ENCODE measurements at regions not wholly inside any gene's neighbourhood (a gene's known extent, or its start where the extent isn't known, plus 50 kb on each side); places are given as distances from the start of the nearest gene placed in this dataset.

DNA sequence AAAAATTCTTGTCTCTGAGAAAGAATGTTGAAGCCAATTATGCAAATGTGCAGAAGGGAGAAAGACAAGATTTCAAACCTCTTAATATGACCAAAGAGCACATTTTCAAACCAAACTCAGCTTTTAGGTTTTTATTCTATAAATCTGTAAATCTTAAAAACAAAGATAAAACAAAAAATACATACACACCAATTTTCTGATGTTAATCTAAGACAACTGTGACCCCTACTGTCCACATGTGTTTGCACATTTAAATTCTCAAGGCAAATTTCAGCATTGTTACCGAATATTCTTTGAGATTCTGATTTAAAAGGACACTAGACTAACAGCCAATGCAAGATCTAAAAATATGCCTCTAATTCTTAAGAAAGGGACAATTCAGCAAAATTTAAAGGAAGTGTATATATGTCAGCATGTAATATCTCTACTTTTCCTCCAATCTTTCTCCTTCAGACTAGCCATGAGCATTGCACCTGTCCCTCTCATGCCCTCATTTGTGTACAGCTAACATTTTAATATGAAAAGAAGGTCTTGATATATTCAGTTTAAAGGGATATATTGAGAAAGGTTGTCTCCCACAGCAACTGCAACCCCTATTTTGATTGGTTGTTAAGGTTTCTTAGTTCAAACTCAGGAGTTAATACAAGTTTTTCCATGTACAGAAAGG lies 417.9 kb downstream of the IPMK start:
- DNase-seq, result peak; percentile 35

DNA sequence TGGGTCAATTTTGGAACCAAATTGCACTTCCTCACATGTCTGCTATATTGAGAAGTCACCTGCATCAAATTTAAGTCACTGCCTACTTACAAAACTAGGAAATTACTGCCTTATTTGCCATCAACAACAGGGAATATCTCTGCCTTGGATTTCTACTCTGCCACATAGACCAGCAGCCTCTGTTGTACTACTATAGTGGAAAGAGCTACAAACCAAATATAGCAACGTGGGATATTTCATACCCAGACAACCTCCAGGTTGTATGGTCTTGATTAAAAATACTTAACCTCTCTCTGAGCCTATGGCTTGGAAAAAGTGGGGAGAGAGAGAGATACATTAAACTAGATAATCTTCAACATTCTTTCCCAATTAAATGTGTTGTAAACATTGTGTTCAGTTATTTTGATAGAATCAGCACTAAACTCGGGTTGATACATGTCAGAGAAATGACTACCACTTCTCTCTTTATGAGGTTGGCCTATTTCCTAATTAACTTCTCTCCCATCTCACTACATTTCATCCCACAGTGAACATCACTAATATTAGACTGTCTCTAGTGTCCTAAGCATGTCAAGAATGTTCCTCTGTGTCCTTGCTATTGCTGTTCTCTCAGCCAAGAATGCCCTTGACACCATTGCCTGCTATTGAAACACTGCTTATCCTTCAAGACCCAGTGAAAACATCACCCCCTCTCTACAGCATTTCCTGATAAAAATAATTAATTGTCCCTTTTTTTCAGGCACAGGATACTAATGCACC lies 421.2 kb downstream of the IPMK start:
- DNase-seq, result no peak

DNA sequence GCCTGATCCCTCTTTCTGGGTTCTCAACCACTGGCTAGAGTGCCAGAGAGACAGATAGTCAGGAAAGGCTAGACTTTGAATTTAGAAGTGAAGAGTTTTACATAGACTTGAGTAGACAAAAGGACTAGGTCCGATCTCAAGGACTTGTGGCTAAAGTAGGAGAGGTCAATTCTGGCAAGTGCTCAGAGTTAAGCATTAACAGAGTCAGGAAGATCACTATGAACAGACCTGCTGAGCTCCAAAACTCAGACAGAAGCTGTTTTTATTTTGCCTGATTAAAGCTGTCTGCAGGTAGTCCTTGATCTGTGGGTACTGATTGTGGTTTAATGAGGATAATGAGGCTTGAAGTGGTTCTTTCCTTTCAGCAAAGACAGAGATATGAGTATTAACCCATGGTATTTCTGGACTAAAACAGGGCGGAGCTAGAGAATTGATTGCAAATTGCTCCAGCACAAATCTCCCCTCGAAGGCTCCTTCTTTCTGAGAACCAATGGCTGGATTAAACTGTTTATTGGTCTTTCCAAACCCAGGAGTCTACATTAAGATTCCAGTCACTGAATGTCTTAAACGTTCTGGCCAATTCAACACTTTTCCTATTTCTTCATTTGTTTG lies 423.2 kb downstream of the IPMK start:
- no peak for DNase-seq

DNA sequence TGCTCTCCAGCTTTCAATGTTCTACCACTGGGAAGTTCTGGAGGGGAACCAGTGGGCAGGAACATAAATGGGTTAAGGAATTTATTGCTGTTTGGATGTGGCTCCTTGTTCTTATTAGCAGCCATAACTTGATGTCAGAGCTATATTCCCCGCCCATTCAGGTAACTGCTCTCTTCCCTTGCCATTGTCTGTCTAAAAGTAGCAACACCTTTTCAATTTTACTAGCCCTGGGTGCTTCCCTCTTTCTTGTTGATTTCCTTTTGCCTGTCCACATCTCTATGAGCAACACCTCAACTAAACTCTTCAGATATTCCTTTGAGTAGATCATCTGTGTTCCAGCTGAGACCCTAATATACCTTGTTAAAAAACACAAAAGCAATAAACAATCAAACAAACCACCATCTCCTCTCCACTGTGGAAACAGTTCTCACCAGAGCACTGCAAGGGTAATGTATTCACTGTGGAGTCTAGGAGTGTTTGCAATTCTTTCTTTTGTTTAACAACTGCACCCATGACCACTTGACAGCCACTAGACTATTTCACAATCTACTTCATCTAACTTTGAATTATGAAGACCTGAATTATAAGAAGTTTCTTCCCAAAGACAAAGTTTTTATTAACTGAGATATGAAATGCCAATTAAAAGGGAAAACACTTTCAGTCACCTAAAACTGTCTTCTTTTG lies 436.7 kb downstream of the IPMK start:
- no peak for DNase-seq

DNA sequence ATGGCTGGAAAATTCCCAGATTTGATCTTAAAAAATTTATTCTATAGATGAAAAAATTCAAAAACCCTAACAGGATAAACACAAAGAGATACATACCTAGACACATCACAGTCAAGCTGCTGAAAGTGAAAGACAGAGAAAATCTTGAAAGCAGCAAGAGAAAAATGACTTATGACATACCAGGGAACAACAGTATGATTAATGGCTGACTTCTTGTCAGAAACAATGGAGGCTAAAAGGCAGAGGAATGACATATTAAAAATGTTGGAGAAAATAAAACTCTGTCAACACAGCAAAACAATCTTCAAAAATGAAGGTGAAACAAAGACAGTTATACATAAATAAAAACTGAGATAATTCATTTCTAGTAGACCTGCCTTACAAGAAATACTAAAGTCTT lies 442.7 kb downstream of the IPMK start:
- DNase-seq, result no peak

DNA sequence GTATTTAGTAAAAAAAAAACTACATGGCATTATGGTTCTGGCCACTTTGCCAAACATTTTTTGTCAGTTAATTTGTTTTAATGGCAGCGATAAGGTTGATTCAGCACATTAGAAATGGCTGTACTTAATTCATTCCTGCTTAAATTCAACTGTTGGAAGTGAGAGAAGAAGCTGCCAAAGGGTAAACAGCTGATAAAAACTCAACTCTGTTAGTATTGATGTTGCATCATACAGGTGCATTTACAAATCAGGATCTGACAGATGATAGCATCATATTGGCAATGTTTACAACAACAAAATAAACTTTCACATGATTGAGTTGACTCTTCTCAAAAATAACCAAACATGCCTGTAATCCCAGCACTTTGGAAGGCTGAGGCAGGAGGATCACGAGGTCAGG lies 444.3 kb downstream of the IPMK start:
- no peak for DNase-seq

DNA sequence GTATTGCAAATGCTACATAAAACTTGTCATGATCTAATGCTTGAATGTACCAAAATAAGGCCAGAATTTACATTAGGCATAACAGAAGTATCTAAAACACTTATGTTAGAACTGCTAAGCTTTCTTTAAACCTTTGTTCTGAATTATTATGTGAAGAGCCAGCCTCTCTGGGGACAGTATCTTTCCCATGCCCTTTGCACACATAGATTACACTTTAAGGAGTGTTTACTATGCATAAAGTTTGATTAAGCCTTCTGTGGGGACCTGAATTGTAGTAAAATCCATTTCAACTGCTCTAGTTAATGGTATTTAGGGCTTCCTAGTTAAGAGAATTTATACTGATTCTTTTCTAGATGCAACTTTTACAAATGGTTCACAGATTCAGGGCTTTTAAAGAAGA lies 444.7 kb downstream of the IPMK start:
- DNase-seq, result no peak

DNA sequence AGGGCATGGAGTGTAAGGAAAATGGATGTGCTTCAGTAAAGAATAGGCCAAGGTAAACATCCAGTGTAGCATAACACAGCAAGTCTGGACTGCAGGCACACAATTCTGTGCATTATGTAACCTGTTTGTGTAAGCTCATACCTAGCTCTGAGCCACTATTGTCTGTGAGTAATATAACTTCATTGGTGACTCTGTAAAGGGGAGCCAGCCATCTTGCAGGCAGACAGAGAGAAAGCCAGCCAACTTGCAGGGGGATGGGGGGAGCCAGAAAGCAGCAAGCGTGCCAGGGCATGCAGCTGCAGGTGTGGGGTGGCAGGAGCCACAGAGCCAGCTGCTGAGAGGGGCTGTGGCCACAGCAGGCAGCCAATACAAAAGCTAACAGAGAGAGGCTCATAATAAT lies 449.2 kb downstream of the IPMK start:
- DNase-seq, result no peak

DNA sequence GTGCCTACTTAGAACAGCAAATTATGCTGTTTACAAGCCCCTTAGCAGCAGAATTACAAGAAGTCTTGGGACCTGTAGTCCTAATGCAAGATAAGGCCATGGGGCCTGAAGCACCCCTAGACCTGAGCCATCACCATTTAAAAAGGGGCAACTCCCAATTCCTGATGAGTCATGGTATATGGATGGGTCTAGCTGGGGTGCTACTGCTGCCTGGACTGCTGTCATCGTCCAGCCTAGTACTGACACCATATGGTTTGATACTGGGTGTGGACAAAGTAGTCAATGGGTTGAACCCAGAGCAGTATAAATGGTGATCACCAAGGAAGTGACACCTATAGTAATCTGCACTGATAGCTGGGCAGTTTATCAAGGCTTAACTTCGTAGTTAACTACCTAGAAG lies 450.0 kb downstream of the IPMK start:
- DNase-seq, result no peak

DNA sequence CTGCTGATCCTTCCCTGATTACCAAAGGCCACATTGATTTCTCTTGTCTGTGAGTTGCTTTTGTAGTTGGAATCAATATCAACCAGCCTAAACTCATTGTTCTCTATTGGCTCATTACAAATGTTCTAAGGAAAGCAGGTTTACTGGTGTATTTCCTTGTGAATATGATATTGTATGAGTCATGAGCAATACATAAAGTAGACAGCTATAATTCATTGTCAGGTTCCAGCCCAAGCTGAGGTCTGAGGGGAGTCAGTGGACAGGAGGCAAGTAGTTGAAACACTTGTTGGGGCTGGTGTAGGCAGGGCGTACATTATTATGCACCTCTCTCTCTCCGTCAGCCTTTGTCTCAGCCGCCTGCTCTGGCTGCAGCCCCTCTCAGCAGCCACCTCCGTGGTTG lies 451.7 kb downstream of the IPMK start:
- DNase-seq, result peak; percentile 1

DNA sequence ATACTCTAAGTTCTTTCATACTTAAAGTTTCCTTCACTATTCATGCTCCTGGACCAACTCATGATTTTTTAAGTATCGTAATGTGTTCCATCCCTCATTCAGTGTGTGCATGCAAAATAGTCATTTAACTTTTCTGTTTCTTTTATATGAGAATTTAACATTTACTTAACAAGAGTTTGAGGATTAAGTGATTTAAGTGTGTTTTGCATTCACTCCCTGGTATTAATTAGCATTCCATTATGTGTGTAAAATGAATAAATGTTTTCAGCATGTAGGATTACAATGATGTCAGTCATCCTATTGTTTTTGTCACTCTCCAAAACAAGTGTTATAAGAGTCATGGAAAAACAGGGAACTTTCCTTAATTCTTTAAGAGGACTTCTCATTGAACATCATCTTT lies 457.7 kb downstream of the IPMK start:
- no peak for DNase-seq

DNA sequence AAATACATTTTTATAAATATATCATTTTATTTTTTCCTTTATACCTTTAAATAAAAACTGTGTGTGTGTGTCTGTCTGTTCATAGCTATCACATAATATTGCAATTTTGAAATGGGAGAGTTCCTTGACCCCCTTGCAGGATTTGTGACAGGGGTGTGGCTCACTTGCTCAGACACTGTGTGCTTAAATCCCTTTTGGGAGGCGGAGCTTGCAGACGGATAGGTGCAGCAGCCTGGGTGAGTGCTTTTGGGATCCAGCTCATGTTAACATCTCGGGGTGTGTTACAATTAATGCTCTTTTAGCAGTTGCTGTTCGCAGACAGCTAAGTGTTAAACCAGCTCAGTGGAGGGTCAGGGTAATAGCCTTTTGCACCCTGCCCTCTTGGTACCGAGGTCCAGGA lies 459.8 kb downstream of the IPMK start:
- no peak for DNase-seq

DNA sequence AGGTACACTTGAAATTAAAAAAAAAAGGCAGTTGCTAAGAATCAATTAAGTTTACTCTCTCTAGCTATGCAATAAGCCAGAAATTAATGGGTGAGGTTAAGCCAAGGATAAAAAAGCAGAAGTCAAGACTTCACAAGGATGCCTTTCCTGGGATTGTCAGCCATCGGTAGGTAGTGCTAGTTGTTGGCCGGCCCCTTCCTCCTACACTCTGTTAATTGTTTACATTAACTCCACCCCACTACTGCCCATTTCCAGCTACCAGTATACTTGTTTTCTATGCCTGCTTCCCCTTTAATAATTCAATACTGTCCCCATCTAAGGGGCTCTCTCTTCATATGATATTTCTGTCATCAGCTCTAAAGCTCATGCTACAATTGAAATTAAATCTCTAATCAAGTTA lies 461.0 kb downstream of the IPMK start:
- DNase-seq, result no peak

DNA sequence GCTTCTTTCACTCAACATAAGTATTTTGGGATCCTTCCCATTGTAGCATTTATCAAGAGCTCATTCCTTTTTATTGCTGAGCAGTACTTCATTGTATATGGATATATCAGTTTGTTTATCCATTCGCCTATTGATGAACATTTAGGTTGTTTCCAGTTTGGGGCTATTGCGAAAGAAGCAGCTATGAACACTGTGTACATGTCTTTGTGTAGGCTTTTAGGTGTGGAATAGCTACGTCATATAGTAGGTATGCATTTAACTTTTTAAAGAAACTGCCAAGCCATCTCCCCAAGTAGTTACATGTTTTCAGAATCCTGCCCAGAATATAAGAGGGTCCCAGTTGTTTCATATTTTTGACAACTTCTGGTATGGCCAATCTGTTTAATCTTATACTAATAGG lies 468.1 kb downstream of the IPMK start:
- DNase-seq, result no peak

DNA sequence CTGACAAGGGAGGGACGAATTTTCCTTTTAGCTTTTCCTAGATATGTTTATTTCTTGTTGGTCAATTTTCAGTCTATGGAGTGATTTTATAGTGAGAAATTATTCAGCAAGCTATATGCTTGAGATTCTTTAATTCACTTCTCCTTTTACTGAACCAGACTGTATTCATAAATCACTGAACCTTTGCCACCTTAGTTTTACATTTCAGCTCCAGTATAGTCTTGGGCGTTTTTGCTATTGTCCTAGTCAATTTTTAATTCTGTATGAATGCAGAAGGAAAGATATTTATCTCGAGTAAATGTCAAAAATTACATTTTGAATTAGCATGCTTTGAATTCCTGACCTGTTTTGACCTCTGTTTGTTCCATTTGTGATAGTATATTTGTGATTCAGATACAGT lies 468.9 kb downstream of the IPMK start:
- no peak for DNase-seq

DNA sequence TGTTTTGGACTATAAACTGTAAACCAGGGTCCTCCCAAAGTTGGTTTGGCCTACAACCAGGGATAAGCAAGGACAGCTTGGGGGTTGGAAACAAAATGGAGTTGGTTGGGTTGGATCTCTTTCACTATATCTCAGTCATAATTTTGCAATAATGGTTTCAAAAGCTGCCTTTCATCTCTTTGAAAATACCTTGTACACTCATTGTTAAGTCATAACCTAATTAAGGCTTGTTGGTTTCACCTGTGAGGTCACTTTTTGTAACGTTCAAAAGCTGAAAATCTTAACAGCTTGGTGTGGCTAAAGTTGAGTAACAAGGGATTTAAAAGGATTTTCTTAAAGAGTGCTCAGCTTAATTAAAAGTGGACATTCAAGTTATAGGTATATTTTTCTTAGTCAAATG lies 476.1 kb downstream of the IPMK start:
- DNase-seq, result no peak

DNA sequence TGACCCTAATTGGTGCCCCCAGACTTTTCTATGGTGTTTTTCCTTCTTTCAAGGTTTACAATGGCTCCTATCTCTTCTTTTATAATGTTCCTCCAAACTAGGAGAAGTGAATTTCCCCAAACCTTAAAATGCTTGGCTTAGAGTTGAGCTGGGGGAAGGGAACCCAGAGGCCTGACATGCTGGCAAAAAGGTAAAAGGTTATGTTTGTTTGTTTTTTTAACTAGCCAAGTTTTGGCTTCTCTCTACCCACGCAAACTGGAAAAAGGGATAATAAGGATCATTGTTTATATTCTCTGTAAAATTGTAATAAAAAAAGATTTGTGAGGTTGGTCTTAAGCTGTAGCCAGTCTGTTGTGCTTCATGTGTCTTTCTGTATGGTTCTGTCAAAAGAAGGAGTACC lies 477.0 kb downstream of the IPMK start:
- DNase-seq, result no peak

DNA sequence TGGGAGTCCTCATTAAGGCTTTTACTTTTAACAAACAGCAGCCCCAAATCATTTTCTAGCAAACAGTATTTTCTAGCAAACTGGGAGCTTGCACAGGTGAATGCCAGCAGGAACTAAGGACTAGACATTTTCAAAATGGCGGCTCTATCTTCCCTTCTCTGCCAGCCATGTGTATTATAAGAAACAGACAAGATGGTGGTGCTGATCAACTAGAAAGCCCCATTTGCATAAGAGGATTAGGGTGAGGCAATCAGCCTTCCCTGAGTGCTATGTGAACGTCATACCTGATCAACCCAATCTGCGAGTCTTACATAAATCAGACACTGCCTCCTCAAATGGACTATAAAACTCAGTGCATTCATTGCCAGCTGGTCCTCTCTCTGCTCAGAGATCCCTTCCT lies 479.6 kb downstream of the IPMK start:
- no peak for DNase-seq

DNA sequence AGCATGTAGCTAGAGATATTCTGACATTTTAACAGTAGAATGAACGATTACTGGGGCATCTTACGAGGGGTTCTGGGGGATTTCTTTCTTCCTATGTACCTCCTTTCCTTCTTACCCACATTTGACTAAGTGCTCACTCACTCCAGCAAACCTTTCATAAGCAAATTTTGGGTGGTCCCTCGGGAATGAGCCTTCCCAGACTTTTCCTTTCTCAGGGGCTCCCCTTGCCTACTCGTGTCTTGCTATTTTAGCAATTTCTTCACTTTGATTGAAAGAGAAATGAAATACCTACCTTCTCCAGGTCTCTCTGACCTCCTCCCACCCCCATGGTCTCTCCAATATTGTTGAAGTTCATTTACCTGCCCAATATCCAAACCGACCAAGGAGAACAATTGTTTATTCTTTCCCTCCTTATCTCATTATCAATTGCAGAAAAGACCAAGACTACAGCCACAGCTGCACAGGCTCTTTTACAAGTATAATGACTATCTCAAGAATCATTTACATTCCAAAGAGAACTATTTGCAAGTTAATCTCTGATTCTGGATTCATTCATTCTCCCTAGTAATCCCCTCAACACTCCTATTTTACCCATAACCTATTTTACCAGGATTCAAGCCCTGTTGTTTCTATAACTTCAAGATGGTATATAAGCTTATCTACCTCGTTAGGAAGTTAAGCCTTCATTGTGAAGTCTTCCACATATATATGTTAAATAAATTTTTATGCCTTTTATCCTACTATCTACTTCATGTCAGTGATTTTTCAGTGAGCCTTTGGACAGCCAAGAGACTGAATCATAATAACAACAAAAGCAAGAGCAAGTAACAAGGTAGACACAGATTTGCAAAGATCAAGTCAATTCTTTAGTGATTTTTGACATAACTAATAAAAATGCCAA lies 480.6 kb downstream of the IPMK start:
- no peak for DNase-seq

DNA sequence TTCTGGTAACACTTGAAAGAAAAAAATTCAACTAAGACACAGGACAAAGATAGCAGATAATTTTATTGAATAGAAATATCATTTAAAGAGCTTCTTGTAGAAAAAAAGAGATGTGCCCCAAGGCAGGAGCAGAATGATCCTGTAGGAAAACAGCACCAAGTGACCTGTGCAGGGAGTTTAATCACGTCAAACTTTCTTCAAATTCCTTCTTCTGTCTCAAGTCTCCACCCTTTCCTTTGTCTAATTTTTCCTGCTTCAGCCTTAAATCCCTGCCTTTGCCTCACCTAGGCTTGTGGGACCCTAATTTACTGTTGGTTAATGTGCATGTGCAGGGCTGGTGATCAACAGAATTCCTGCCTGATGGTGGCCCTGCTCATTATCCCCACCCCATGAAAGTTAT lies 481.4 kb downstream of the IPMK start:
- no peak for DNase-seq

DNA sequence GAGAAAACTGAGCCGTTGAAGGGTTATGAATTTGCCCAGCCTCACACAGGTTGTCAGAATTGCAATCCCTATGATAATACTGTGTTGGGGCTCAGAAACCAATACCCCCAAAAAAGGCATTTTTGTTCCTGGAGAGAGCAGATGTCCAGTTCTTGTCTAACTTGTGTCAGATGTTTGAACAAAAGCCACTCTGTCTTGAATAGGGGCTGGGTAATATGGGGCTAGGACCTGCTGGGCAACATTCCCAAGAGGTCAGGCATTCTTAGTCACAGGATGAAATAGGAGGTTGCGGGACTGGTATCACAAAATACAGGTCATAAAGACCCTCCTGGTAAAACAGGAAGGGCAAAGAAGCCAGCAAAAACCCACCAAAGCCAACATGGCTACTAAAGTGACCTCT lies 482.1 kb downstream of the IPMK start:
- DNase-seq, result no peak

DNA sequence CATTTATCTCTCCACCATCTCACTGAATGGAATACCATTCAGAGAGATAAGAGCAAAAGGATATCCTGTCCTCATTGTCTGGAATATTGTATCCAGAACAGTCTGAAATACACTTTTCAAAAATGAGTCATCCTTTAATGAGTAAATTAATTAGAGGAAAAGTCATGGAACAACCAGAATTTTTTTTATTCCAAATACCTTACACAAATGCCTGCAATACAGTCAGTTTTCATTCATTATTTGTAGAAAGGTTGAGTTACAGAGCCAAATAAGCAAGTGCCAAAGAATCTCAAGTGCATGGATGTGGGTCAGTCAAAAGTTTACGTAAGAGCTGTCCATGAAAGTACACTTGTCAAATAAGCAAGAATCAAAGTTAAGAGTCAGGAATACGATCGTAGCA lies 482.6 kb downstream of the IPMK start:
- no peak for DNase-seq
